NT2/D1 (cell line): ENCODE measurements at regions not wholly inside any gene's neighbourhood (a gene's known extent, or its start where the extent isn't known, plus 50 kb on each side); places are given as distances from the start of the nearest gene placed in this dataset.

ENCODE experiments used
- DNase-seq: peaks from one replicate; pipeline ENCODE4 v3.0.0-alpha.2; 2011; ENCODE audit warnings: low read depth, low spot score
- H3K27me3 ChIP-seq: 2 replicates; pipeline ENCODE4 v1.6.0; 2011; ENCODE audit warnings: mild to moderate bottlenecking; ENCODE audit not compliant: insufficient read length, insufficient read depth
- H3K36me3 ChIP-seq: 2 replicates; pipeline ENCODE4 v1.6.1; 2011; ENCODE audit warnings: mild to moderate bottlenecking, low read length, mixed read lengths; ENCODE audit not compliant: insufficient read depth, insufficient read length
- H3K4me1 ChIP-seq: 2 replicates; pipeline ENCODE4 v1.5.1; 2011; ENCODE audit not compliant: insufficient read depth, insufficient read length
- H3K4me3 ChIP-seq: 2 replicates; pipeline ENCODE4 v1.5.1; 2011; ENCODE audit warnings: low read depth; ENCODE audit not compliant: insufficient read length
- H3K9ac ChIP-seq: 2 replicates; pipeline ENCODE4 v1.6.0; 2011; ENCODE audit warnings: low read depth; ENCODE audit not compliant: insufficient read length
- H3K9me3 ChIP-seq: 2 replicates; pipeline ENCODE4 v1.5.1; 2011; ENCODE audit warnings: mild to moderate bottlenecking, low read length; ENCODE audit not compliant: insufficient read depth
- SUZ12 ChIP-seq: IDR thresholded peaks from 2 replicates; pipeline ENCODE4 v1.6.1; 2011; ENCODE audit not compliant: insufficient read length, insufficient read depth; ENCODE audit errors: extremely low read depth
- YY1 ChIP-seq: IDR thresholded peaks from 2 replicates; pipeline ENCODE4 v1.6.1; 2011; ENCODE audit not compliant: insufficient read length, insufficient read depth
- ZNF274 ChIP-seq: IDR thresholded peaks from 2 replicates; pipeline ENCODE4 v1.6.1; 2011; ENCODE audit warnings: mild to moderate bottlenecking, low read depth, low read length

DNA sequence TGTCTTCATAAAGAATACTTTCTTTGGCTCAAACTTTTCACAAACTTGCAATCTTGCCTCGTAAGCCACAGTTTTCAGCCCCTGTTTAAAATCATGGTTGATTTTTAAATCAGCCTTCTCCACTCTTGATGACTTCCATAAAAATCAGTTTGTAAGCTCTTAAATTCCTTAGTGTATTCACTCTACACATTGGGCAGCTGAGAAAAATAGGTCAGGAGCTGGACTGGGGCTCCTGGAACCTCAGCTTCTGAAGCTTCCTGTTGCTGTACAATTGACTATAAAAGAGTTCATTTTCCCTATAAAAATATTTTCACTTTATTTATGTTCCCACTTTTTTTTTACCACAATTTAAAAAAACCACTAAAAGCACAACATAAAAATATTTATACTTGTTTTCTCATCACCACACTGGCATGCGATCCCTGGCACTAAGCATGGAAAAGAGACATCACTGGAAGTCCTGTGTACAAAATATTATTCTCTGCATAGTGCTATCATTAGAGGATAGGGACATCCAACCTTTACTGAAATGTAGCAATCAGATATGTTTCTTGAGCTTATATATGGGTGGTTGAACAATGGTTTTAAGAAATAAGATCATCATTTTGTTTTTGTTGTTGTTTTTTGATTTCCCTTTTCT, 345.7 kb downstream of the FBXO8 start:
- no peak overlapping the region for H3K4me3 ChIP-seq
- DNase-seq, result no peak
- H3K9me3 ChIP-seq, result no peaks in the 10 kb centered on the region
- H3K4me1 ChIP-seq, result no peaks in the 10 kb centered on the region
- no peak overlapping the region for H3K9ac ChIP-seq
- no peaks in the 10 kb centered on the region for H3K27me3 ChIP-seq
- TF ChIP-seq YY1 (no peak), SUZ12 (no peak), ZNF274 (no peak)
- H3K36me3 ChIP-seq, result no peaks in the 10 kb centered on the region

GRCh38 chr4:173936861-173937260, 346.6 kb downstream of the FBXO8 start:
- no peak overlapping the region for H3K4me3 ChIP-seq
- DNase-seq, result no peak
- no peaks in the 10 kb centered on the region for H3K4me1 ChIP-seq
- H3K9ac ChIP-seq, result no peak overlapping the region
- H3K27me3 ChIP-seq, result no peaks in the 10 kb centered on the region
- no peaks in the 10 kb centered on the region for H3K9me3 ChIP-seq
- TF ChIP-seq SUZ12, result no peak
- no peak for TF ChIP-seq YY1
- TF ChIP-seq ZNF274, result no peak
- H3K36me3 ChIP-seq, result no peaks in the 10 kb centered on the region

- TF ChIP-seq YY1, result no peak
- no peak for TF ChIP-seq ZNF274
- no peak for TF ChIP-seq SUZ12
- H3K36me3 ChIP-seq, result no peaks in the 10 kb centered on the region
- H3K4me1 ChIP-seq, result no peaks in the 10 kb centered on the region
- H3K9ac ChIP-seq, result no peak overlapping the region
- no peaks in the 10 kb centered on the region for H3K27me3 ChIP-seq
- H3K9me3 ChIP-seq, result no peaks in the 10 kb centered on the region
- no peak for DNase-seq
- no peak overlapping the region for H3K4me3 ChIP-seq
Measured at GRCh38 chr4:173935622-173936405, 347.7 kb downstream of the FBXO8 start.

- Histone ChIP-seq H3K4me1 (no peaks in the 10 kb centered on the region), H3K9me3 (no peaks in the 10 kb centered on the region), H3K36me3 (no peaks in the 10 kb centered on the region), H3K4me3 (no peak overlapping the region), H3K27me3 (no peaks in the 10 kb centered on the region), H3K9ac (no peak overlapping the region)
- no peak for DNase-seq
- TF ChIP-seq SUZ12, result no peak
- no peak for TF ChIP-seq YY1
- no peak for TF ChIP-seq ZNF274
Measured at GRCh38 chr4:173934933-173935620, 348.4 kb downstream of the FBXO8 start.

- no peak overlapping the region for H3K4me3 ChIP-seq
- H3K9ac ChIP-seq, result no peak overlapping the region
- DNase-seq, result no peak
- no peaks in the 10 kb centered on the region for H3K36me3 ChIP-seq
- no peaks in the 10 kb centered on the region for H3K9me3 ChIP-seq
- H3K27me3 ChIP-seq, result no peaks in the 10 kb centered on the region
- TF ChIP-seq YY1 (no peak), ZNF274 (no peak), SUZ12 (no peak)
- no peaks in the 10 kb centered on the region for H3K4me1 ChIP-seq
Measured at GRCh38 chr4:173934201-173934600, 349.3 kb downstream of the FBXO8 start.

DNA sequence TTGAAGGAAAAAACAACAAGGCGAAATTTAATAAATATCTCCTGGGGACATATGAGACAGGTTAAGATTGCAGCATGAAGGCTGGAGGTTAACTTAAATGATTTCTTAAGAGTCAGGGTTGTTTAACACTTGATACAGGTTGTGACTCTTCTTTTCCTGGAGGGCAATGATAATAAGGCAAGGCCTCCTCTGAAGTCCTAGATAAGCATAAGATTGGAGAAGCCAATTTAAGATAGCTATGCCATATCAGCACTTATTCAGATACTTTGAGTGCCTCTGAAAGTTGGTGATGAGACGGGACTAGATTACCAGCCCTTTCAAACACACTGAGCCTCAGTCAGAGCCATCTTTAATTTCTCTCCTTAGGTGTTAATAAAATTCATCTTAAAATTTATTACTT, 350.8 kb downstream of the FBXO8 start:
- DNase-seq, result no peak
- TF ChIP-seq SUZ12 (no peak), YY1 (no peak), ZNF274 (no peak)
- Histone ChIP-seq H3K36me3 (no peaks in the 10 kb centered on the region), H3K9me3 (no peaks in the 10 kb centered on the region), H3K4me1 (no peaks in the 10 kb centered on the region), H3K27me3 (no peaks in the 10 kb centered on the region), H3K4me3 (no peak overlapping the region), H3K9ac (no peak overlapping the region)
